Superior temporal gyrus (tissue), 1 donor: ENCODE measurements at regions not wholly inside any gene's neighbourhood (a gene's known extent, or its start where the extent isn't known, plus 50 kb on each side); places are given as distances from the start of the nearest gene placed in this dataset.
"Not testable (repeated sequence)": the region's sequence is repeated elsewhere in the genome, so short reads cannot be mapped to it uniquely, and the experiment has no call there.

Source experiments
- DNase-seq: peaks from one replicate; pipeline ENCODE4 v3.0.0-alpha.2; 2016; ENCODE audit errors: extremely low spot score

DNA sequence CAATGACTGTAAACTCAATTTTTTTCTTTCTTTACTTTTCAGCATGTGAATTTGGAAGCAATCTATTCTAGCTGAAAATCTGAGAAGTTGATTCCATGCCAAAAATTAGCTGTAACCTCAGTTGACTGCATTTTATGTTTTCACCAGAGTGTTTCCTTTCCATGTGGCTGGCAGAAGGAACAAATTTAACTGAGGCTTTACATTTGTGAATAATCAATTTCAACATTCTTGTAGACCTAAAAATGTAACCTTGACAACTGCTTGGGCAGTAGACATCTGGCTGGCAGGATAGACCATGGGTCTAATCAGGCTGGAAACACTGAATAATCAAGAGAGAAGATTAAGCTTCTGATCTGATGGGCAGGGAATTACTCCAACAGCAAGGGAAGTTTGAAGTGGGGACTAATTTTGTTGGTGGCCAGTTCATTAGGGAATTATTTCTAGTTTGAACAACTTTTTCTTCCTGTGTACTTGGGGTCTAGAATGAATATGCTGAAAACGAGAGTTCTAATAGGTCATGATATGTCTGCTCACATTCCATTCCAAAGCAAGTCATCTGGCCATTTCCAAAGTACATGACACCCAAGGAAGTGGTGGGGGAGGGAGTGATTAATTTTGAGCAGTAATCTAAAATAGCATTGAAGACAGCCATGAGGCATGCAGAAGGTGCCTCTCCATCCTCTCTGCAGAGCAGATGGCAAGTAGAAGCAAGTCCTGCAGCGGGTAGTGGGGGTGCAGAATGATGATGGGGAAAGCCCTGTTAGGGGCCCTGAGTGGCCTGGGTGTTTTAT is 68.2 kb downstream of the ATP23 start:
- DNase-seq, result no peak

GRCh38 chr12:58011676-58012075 is 70.3 kb downstream of the ATP23 start:
- DNase-seq, result no peak

DNA sequence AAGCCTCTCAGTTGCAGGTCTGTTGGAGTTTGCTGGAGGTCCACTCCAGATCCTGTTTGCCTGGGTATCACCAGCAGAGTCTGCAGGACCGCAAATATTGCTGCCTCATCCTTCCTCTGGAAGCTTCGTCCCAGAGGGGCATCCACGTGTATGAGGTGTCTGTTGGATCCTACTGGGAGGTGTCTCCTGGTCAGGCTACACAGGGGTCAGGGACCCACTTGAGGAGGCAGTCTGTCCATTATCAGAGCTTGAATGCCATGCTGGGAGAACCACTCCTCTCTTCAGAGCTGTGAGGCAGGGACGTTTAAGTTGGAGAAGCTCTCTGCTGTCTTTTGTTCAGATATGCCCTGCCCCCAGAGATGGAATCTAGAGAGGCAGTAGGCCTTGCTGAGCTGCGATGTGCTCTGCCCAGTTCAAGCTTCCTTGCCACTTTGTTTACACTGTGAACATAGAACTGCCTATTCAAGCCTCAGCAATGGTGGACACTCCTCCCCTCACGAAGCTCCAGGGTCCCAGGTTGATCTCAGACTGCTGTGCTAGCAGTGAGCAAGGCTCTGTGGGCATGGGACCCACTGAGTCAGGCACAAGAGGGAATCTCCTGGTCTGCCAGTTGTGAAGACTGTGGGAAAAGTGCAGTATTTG is 81.1 kb downstream of the ATP23 start:
- DNase-seq, result not testable (repeated sequence)

- no peak for DNase-seq
Measured at GRCh38 chr12:58025431-58025830, 84.1 kb downstream of the ATP23 start.

- DNase-seq, result no peak
Measured at GRCh38 chr12:58026426-58026825, 85.1 kb downstream of the ATP23 start.

DNA sequence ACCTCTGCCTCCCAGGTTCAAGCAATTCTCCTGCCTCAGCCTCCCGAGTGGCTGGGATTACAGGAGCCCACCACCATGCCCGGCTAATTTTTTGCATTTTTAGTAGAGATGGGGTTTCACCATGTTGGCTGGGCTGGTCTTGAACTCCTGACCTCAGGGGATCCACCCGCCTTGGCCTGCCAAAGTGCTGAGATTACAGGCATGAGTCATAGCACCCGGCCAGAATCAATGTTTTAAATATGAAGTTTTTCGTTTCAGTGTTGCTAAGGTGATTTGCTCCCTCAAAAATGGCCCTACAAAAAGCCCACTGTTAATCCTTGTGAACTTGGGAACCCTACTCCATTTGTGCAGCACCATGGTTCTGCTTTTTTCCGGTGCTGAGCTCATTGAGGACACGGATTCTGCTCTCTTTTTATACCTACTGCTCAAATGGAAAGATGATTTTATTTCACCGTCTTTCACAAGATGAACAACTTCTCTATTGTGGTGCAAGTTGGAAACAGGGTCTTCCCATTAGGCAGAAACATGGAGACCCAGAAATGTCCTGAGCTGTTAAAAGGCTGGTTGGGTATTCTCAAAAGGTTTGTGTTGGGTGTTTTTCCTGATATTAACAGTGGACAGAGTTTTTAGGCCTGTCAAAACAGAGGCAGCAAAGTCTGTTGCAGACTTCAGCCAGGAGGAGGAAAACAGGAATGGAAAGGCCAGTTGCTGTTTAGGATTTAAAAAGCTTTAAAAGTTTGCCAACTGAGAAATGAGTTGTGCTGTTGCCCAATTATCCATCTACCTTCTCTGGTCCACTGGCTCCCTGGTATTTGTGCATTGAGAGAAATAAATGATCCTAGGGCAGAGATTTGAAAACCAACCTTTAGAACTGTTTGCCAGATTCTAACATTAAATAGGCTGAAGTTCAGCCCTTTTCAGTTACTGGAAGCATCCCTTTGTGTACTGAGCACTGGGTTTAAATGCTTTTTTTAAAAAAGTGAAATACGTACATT is 85.8 kb downstream of the ATP23 start:
- DNase-seq, result peak; percentile 12

GRCh38 chr12:58028294-58028693 is 86.9 kb downstream of the ATP23 start:
- no peak for DNase-seq

GRCh38 chr12:58029260-58029659 is 87.9 kb downstream of the ATP23 start:
- no peak for DNase-seq

DNA sequence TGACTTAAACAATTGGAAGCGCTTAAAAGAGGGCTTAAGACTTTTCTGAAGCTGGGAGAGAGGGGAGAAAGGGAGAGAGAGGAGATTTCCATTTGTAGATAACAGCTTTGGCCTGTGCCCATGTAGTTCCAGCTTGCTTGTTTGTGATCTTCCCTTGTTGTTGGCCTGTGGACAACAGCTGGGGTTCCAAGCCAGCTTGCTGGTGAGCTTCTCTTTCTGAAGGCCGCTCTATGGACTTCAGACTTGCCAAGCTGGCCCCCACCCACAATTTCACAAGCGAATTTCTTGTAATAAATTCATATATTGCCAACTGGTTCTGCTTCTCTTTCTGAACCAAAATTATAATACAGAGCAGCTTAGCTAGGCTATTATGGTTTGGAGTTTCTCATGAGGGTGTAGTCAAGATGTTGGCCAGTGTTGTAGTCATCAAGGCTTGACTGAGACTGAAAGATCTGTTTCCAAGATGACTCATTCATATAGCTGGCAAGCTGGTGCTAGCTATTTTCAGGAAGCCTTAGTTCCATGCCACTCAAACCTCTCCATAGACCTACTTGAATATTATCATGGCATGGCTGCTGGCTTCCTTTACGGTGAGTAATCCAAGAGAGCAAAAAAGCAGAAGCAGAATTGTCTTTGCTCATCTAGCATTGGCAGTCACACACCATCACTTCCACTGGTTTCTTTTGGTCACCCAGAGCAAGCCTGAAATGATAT is 89.4 kb downstream of the ATP23 start:
- no peak for DNase-seq

GRCh38 chr12:58032156-58032555 is 90.8 kb downstream of the ATP23 start:
- no peak for DNase-seq

GRCh38 chr12:58033831-58034230 is 92.5 kb downstream of the ATP23 start:
- no peak for DNase-seq

DNA sequence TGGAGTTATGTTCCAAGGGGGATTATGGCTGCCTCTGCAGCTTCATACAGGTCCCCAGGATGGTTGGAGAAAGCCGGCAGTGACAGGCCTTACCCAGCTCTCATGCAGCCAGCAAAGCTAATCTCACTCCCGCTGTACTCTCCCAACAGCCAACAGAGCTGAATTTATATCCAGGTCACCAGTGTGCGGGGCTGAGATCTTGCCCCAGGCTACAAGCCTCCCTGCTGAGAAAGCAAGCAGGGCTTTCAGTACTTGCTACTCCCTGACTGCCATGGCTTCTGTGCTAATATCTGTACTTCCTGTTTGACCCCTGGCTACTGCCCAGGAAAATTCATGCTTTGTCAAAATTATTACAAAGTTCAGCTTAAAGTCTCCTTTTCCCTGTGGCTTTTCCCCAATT is 92.9 kb downstream of the ATP23 start:
- no peak for DNase-seq

- DNase-seq, result no peak
Measured at GRCh38 chr12:58034712-58035111, 93.3 kb downstream of the ATP23 start.

DNA sequence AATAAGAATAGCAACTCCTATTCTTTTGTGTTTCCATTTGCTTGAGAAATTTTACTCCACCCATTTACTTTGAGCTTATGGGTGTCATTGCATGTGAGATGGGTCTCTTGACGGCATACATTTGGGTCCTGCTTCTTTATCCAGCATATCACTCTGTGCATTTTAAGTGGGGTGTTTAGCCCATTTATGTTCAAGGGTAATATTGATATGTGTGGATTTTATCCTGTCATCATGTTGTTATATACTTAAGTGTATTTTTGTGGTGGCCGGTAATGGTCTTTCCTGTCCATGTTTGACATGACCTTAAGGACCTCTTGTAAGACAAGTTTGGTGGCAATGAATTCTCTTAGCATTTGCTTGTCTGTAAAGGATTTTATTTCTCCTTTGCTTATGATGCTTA is 100.1 kb downstream of the ATP23 start:
- no peak for DNase-seq

GRCh38 chr12:58044966-58045365 is 103.6 kb downstream of the ATP23 start:
- no peak for DNase-seq

DNA sequence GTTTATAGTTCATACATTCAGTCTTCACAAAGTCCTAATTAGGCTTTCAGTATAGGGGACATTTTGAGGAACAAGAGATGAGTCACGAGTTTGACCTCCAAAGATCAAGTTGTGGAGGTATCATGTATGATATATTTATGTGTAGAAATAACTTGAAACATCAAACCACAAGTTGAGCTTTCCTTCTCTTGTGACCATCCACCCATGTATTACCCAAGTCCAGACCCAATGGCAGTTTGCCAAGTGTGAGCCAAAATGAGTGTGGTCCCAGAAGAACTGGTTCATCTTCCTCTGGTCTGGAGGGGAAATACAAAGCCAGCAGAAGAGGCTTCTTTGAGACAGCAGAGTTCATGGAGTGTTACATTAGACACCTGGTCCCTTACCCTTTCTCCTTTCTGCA is 104.9 kb downstream of the ATP23 start:
- no peak for DNase-seq

DNA sequence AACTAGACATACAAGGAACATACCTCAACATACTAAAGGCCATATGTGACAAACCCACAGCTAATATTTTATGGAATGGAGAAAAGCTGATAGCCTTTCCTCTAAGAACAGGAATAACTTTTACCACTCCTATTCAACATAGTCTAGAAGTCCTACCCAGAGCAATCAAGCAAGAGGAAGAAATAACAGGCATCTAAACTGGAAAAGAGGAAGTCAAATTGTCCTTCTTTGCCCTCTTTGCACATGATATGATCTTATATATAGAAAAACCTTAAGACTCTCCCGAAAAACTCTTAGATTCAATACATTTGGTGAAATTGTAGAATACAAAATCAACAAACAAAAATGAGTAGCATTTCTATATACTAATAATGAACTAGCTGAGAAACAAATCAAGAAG is 110.0 kb downstream of the ATP23 start:
- no peak for DNase-seq

- DNase-seq, result no peak
Measured at GRCh38 chr12:58064666-58065065, 123.3 kb downstream of the ATP23 start.

DNA sequence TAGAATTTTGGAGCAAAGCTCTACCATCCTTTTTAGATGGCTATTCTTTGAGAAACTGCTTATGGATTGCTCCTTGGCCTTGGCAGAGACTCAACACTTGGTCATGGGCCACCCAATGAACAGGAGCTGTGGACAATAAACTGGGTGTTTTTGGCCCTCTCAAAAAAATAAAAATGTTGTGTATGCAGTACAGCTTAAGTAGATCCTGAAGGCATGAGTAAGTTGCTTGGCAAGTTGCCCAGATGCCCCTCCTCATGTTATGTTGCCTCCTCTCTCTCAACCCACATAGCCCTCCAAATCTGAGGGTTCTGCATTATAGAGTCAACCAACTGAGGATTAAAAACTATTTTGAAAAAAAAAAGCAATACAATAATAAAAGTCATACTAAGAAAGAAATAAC is 124.9 kb downstream of the ATP23 start:
- DNase-seq, result no peak

DNA sequence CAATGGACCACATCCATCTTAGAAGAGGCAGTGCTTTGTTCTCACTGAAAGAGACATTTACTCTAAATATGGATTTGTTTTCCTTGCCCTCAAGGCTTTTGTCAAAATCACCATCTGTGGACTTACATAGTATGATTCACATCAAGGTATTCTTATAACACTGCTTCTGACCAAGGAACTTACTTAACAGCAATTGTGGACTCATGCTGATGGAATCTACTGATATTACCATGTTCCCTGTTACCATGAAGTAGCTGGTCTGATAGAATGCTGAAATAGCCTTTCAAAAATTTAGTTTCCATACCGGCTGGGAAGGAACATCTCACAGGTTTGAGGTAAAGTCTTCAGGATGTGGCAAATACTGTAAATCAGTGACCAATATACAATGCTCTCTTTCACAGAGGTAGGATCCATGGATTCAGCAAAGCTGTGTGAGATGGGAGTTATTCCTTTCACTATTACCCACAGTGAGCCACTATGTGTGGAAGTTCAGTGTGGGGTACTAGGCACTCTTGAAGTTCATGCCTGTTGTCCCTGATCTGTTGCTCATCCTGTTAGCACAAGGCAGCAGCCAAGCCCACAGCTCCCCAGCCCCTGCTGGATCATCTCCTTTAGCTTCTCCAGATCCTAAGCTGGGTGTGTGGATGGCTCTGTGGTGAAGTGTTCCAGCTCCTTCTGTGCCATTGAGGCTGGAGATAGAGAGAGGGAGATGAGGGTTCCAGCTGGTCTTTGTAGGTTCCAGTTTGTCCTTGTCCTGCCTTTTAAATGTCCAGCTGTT is 126.4 kb downstream of the ATP23 start:
- DNase-seq, result no peak

- no peak for DNase-seq
Measured at GRCh38 chr12:58068706-58069105, 127.3 kb downstream of the ATP23 start.
